T-cell (primary cell): ENCODE measurements at regions not wholly inside any gene's neighbourhood (a gene's known extent, or its start where the extent isn't known, plus 50 kb on each side); places are given as distances from the start of the nearest gene placed in this dataset.

Experiments
- ATAC-seq, 4 experiments: fragments of 200-7000 bp in 3 of 4; fragments of 150-1000 bp in 1 of 4; cut with Tn5 transposase; replicated peaks in 1 of 4; 1 replicate in 3 of 4; 2 replicates in 1 of 4; pipeline ENCODE4 v1.10.0; 2021; ENCODE audit warnings: moderate library complexity in 3 of 4, mild to moderate bottlenecking in 2 of 4, moderate number of reproducible peaks in 1 of 4
- CTCF ChIA-PET, 2 donors: fragments of 300-600 bp; sonication (Branson Sonifier 250); formaldehyde crosslinking; loops; one replicate each; lab custom pipeline; 2022; ENCODE audit warnings: antibody characterized with exemption in 2 of 2; lab: Charles Lee
- POLR2A ChIA-PET, 2 donors: fragments of 300-600 bp; sonication (Branson Sonifier 250); formaldehyde crosslinking; loops; one replicate each; lab custom pipeline; 2022; ENCODE audit warnings: antibody characterized with exemption in 2 of 2; lab: Charles Lee
- DNase-seq, 35 experiments: peaks; one replicate each; pipeline versions ENCODE4 v3.0.0 to v3.0.0-alpha.2; 2013 to 2023
- H3K27ac ChIP-seq: one replicate; pipeline ENCODE4 v1.5.1; 2013; ENCODE audit warnings: low read length
- H3K27me3 ChIP-seq, 2 experiments: replicated peaks in 1 of 2; 1 replicate in 1 of 2; 2 replicates in 1 of 2; pipeline versions ENCODE4 v1.6.1 to v1.7.0; 2013; ENCODE audit warnings: low read length in 1 of 2, mixed read lengths in 1 of 2; ENCODE audit not compliant: control insufficient read depth in 2 of 2, insufficient read depth in 2 of 2; ENCODE audit errors: extremely low read depth in 1 of 2
- H3K36me3 ChIP-seq, 2 donors: 1 replicate in 1 of 2; 2 replicates in 1 of 2; pipeline versions ENCODE4 v1.6.1 to v1.7.0; 2013; ENCODE audit warnings: low read length in 1 of 2; ENCODE audit not compliant: control insufficient read depth in 2 of 2, insufficient read depth in 1 of 2; ENCODE audit errors: extremely low read depth in 1 of 2
- H3K4me1 ChIP-seq, 2 experiments: 1 replicate in 1 of 2; 2 replicates in 1 of 2; pipeline versions ENCODE4 v1.6.1 to v1.7.0; 2013; ENCODE audit warnings: low read length in 2 of 2, mixed read lengths in 1 of 2; ENCODE audit not compliant: insufficient read depth in 2 of 2, control insufficient read depth in 1 of 2; ENCODE audit errors: extremely low read depth in 1 of 2
- H3K4me3 ChIP-seq, 2 donors: 1 replicate in 1 of 2; 2 replicates in 1 of 2; pipeline versions ENCODE4 v1.5.1 to v1.7.0; 2013; ENCODE audit warnings: mild to moderate bottlenecking in 2 of 2, low read length in 1 of 2, moderate library complexity in 1 of 2; ENCODE audit not compliant: control insufficient read depth in 1 of 2; ENCODE audit errors: extremely low read depth in 1 of 2
- H3K9me3 ChIP-seq: 2 replicates; pipeline ENCODE4 v1.7.0; 2013
- H3K27ac Mint-ChIP-seq, 2 donors: one replicate each; pipeline ENCODE4 v1.8.0; 2020 to 2021; ENCODE audit warnings: mild to moderate bottlenecking in 2 of 2, mixed read lengths in 2 of 2
- H3K27me3 Mint-ChIP-seq, 2 donors: one replicate each; pipeline ENCODE4 v1.8.0; 2021 to 2022; ENCODE audit warnings: mixed read lengths in 2 of 2
- H3K36me3 Mint-ChIP-seq: one replicate; pipeline ENCODE4 v1.8.0; 2021; ENCODE audit warnings: mixed read lengths
- H3K4me1 Mint-ChIP-seq, 3 donors: one replicate each; pipeline ENCODE4 v1.8.0; 2020 to 2022; ENCODE audit warnings: mixed read lengths in 3 of 3, mild to moderate bottlenecking in 1 of 3
- H3K4me3 Mint-ChIP-seq, 3 donors: one replicate each; pipeline ENCODE4 v1.8.0; 2020 to 2022; ENCODE audit warnings: mild to moderate bottlenecking in 3 of 3, mixed read lengths in 3 of 3, moderate library complexity in 3 of 3
- H3K9me3 Mint-ChIP-seq, 3 donors: one replicate each; pipeline ENCODE4 v1.8.0; 2020 to 2022; ENCODE audit warnings: mixed read lengths in 3 of 3
- WGBS: methylation state at CpG from one replicate; pipeline ENCODE4 v1.1.5; 2013; ENCODE audit warnings: missing lambda C conversion rate; ENCODE audit not compliant: insufficient coverage; 5-methylcytosine and 5-hydroxymethylcytosine counted together

GRCh38 chr11:98561877-98562395, 458.8 kb upstream of the CNTN5 start:
- no peak overlapping the region for H3K27ac Mint-ChIP-seq
- DNase-seq (no peak), ATAC-seq (no peak)
- peaks cover 0 to 20% (median 13%) of the 10 kb centered on the region in 3 donors for H3K9me3 Mint-ChIP-seq
- no peaks in the 10 kb centered on the region for H3K27me3 ChIP-seq
- H3K27ac ChIP-seq: no peak overlapping the region
- H3K36me3 Mint-ChIP-seq: no peaks in the 10 kb centered on the region
- ChIA-PET CTCF (no interaction called here), POLR2A (no interaction called here)
- H3K9me3 ChIP-seq: no peaks in the 10 kb centered on the region
- no peaks in the 10 kb centered on the region for H3K4me1 Mint-ChIP-seq
- H3K4me3 ChIP-seq: no peak overlapping the region
- H3K27me3 Mint-ChIP-seq: no peaks in the 10 kb centered on the region
- H3K4me3 Mint-ChIP-seq: no peak overlapping the region
- H3K36me3 ChIP-seq: no peaks in the 10 kb centered on the region
- H3K4me1 ChIP-seq: no peaks in the 10 kb centered on the region

DNA sequence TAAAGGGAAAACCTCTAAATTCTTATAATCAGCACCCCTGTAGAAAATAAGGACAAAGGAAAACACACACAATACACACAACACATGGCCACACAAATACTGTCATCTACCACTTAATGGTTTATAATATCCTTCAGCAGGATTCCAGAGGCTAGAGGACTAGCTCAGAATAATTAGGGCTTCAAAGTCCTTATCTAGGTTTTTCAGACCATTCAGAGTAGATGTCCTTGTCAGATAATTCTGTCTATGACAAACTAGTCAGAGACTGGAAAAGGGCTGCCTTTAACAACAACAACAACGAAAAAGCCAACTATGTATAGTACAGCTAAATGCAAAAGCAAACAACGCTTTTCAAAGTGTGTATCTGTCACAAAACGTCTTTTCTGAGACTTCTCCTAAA, 456.5 kb upstream of the CNTN5 start:
- Mint-ChIP-seq H3K4me1 (no peaks in the 10 kb centered on the region), H3K27me3 (no peaks in the 10 kb centered on the region), H3K4me3 (no peak overlapping the region), H3K9me3 (peaks cover 6 to 23% (median 8%) of the 10 kb centered on the region in 3 donors), H3K36me3 (no peaks in the 10 kb centered on the region), H3K27ac (no peak overlapping the region)
- H3K27ac ChIP-seq: no peak overlapping the region
- WGBS: 17% methylated on average over 1 of the region's 3 CpGs
- H3K36me3 ChIP-seq: no peaks in the 10 kb centered on the region
- no peak overlapping the region for H3K4me3 ChIP-seq
- H3K4me1 ChIP-seq: no peaks in the 10 kb centered on the region
- CTCF ChIA-PET: no interaction called here
- H3K9me3 ChIP-seq: no peaks in the 10 kb centered on the region
- H3K27me3 ChIP-seq: no peaks in the 10 kb centered on the region
- POLR2A ChIA-PET: no interaction called here
- ATAC-seq: no peak
- DNase-seq: no peak

- ATAC-seq (no peak), DNase-seq (no peak)
- Mint-ChIP-seq H3K9me3 (peaks cover 8 to 21% (median 9%) of the 10 kb centered on the region in 3 donors), H3K4me3 (no peak overlapping the region), H3K36me3 (no peaks in the 10 kb centered on the region), H3K4me1 (no peaks in the 10 kb centered on the region), H3K27ac (no peak overlapping the region), H3K27me3 (no peaks in the 10 kb centered on the region)
- no peaks in the 10 kb centered on the region for H3K9me3 ChIP-seq
- H3K27ac ChIP-seq: no peak overlapping the region
- ChIA-PET CTCF (no interaction called here), POLR2A (no interaction called here)
- no peaks in the 10 kb centered on the region for H3K27me3 ChIP-seq
- WGBS: no CpG with 5 or more reads among the region's 4 CpGs
- no peaks in the 10 kb centered on the region for H3K36me3 ChIP-seq
- H3K4me1 ChIP-seq: no peaks in the 10 kb centered on the region
- no peak overlapping the region for H3K4me3 ChIP-seq
These were observed 455.9 kb upstream of the CNTN5 start for GRCh38 chr11:98564881-98565280.

GRCh38 chr11:98565311-98565710, 455.4 kb upstream of the CNTN5 start:
- Mint-ChIP-seq H3K27ac (no peak overlapping the region), H3K4me3 (no peak overlapping the region), H3K4me1 (no peaks in the 10 kb centered on the region), H3K9me3 (peaks cover 9 to 24% (median 11%) of the 10 kb centered on the region in 3 donors), H3K36me3 (no peaks in the 10 kb centered on the region), H3K27me3 (no peaks in the 10 kb centered on the region)
- no peak for ATAC-seq
- no peaks in the 10 kb centered on the region for H3K36me3 ChIP-seq
- no CpG with 5 or more reads among the region's 5 CpGs for whole genome bisulfite sequencing
- H3K27ac ChIP-seq: no peak overlapping the region
- no peak for DNase-seq
- ChIA-PET CTCF (no interaction called here), POLR2A (no interaction called here)
- H3K9me3 ChIP-seq: no peaks in the 10 kb centered on the region
- H3K27me3 ChIP-seq: no peaks in the 10 kb centered on the region
- H3K4me1 ChIP-seq: no peaks in the 10 kb centered on the region
- H3K4me3 ChIP-seq: no peak overlapping the region

DNA sequence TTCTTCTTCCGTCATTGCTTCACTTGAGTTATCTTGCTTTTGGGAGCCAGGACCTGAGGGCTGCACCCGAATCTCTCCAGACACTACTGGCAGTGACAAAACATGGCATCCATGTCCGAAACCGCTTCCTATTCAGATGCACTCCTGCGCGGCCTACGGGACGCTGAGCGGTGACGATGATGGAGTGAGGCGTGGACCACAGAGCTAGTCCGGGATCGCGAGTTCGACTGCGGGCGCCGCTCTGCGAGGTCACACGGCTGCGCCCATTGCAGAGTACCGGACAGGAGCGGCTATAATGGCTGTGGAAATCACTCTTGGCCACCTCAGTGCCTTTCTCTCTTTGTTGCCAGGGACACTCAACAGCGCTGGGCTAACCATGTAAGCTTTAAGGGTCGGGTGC, 453.8 kb upstream of the CNTN5 start:
- no peaks in the 10 kb centered on the region for H3K4me1 Mint-ChIP-seq
- H3K9me3 ChIP-seq: no peaks in the 10 kb centered on the region
- ATAC-seq (no peak), DNase-seq (no peak)
- H3K36me3 ChIP-seq: no peaks in the 10 kb centered on the region
- H3K9me3 Mint-ChIP-seq: peaks cover 9 to 22% (median 11%) of the 10 kb centered on the region in 3 donors
- no peak overlapping the region for H3K4me3 ChIP-seq
- H3K27me3 Mint-ChIP-seq: no peaks in the 10 kb centered on the region
- no peaks in the 10 kb centered on the region for H3K4me1 ChIP-seq
- H3K4me3 Mint-ChIP-seq: no peak overlapping the region
- ChIA-PET CTCF (no interaction called here), POLR2A (no interaction called here)
- H3K27ac Mint-ChIP-seq: no peak overlapping the region
- no peaks in the 10 kb centered on the region for H3K27me3 ChIP-seq
- H3K27ac ChIP-seq: no peak overlapping the region
- 94% methylated on average over 25 of the region's 25 CpGs for WGBS
- no peaks in the 10 kb centered on the region for H3K36me3 Mint-ChIP-seq

DNA sequence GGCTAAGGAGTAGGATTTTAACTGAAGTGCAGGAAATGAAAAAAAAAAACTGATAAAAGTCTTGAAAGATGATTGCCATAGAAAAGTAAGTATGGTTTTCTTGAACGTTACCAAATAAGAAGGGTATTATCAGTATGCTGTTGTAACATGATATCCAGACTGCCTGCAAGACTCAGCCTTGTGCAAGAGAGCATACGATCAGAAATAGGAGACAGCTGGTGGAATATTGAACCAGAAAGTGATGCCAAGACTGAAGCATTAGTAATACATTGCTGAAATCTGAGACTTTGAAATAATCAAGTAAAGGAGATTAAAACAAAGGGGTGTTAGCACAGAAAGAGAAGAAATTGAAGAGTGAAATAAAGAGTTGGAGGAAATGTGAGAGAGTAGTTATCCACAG, 452.7 kb upstream of the CNTN5 start:
- Mint-ChIP-seq H3K27ac (no peak overlapping the region), H3K27me3 (no peaks in the 10 kb centered on the region), H3K36me3 (no peaks in the 10 kb centered on the region), H3K4me1 (no peaks in the 10 kb centered on the region), H3K9me3 (peaks cover 9 to 20% (median 11%) of the 10 kb centered on the region in 3 donors), H3K4me3 (no peak overlapping the region)
- no peaks in the 10 kb centered on the region for H3K27me3 ChIP-seq
- no peaks in the 10 kb centered on the region for H3K36me3 ChIP-seq
- DNase-seq: no peak
- ChIA-PET POLR2A (no interaction called here), CTCF (no interaction called here)
- ATAC-seq: no peak
- H3K9me3 ChIP-seq: no peaks in the 10 kb centered on the region
- H3K4me1 ChIP-seq: no peaks in the 10 kb centered on the region
- 85% methylated on average over 2 of the region's 2 CpGs for WGBS
- H3K27ac ChIP-seq: no peak overlapping the region
- H3K4me3 ChIP-seq: no peak overlapping the region

DNA sequence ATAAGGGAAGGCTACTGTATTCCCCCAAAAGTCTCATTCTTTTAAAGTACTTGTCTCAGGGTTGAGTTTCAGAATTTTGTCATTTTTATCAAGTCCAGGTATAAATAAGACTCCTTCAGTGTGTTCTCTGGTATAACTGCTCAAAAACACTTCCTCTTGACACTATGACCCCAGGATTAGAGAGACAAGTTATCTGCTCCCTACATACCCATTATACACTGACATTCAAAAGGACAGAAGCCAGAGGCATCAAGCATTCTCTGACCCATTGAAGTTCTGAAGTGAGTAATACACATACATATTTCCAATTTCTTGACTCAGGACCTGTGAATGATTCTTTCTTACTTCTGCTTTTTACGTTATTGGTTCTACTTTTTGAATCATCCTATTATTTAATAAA, 447.8 kb upstream of the CNTN5 start:
- H3K4me3 ChIP-seq: no peak overlapping the region
- H3K36me3 Mint-ChIP-seq: no peaks in the 10 kb centered on the region
- POLR2A ChIA-PET: no interaction called here
- peaks cover 7 to 16% (median 12%) of the 10 kb centered on the region in 3 donors for H3K9me3 Mint-ChIP-seq
- no peak overlapping the region for H3K27ac Mint-ChIP-seq
- CTCF ChIA-PET: no interaction called here
- H3K36me3 ChIP-seq: no peaks in the 10 kb centered on the region
- no peaks in the 10 kb centered on the region for H3K9me3 ChIP-seq
- 29% methylated on average over 1 of the region's 1 CpG for WGBS
- no peak overlapping the region for H3K27ac ChIP-seq
- ATAC-seq (no peak), DNase-seq (no peak)
- no peaks in the 10 kb centered on the region for H3K4me1 Mint-ChIP-seq
- no peaks in the 10 kb centered on the region for H3K27me3 ChIP-seq
- no peak overlapping the region for H3K4me3 Mint-ChIP-seq
- H3K4me1 ChIP-seq: no peaks in the 10 kb centered on the region
- H3K27me3 Mint-ChIP-seq: no peaks in the 10 kb centered on the region
